ENCODE measurements at regions not wholly inside any gene's neighbourhood (a gene's known extent, or its start where the extent isn't known, plus 50 kb on each side); places are given as distances from the start of the nearest gene placed in this dataset.

GRCh38 chr2:5364361-5364760 lies 327.8 kb upstream of the SOX11 start:
- in situ Hi-C loops (cut with HindIII; ENCODE audit: low sequenced_read_pairs) = no loop called here

- in situ Hi-C loops (cut with HindIII; ENCODE audit: low sequenced_read_pairs) = no loop called here
These were observed 326.2 kb upstream of the SOX11 start for GRCh38 chr2:5365871-5366461.

- in situ Hi-C loops (cut with HindIII; ENCODE audit: low sequenced_read_pairs) = no loop called here
These were observed 324.9 kb upstream of the SOX11 start for GRCh38 chr2:5367321-5367720.

GRCh38 chr2:5368263-5368662 lies 323.9 kb upstream of the SOX11 start:
- in situ Hi-C loops (cut with HindIII; ENCODE audit: low sequenced_read_pairs) = no loop called here

- in situ Hi-C loops (cut with HindIII; ENCODE audit: low sequenced_read_pairs) = no loop called here
These were observed 322.7 kb upstream of the SOX11 start for GRCh38 chr2:5369510-5369909.

GRCh38 chr2:5370158-5370557 lies 322.0 kb upstream of the SOX11 start:
- in situ Hi-C loops (cut with HindIII; ENCODE audit: low sequenced_read_pairs) = no loop called here

- in situ Hi-C loops (cut with HindIII; ENCODE audit: low sequenced_read_pairs) = no loop called here
These were observed 320.0 kb upstream of the SOX11 start for GRCh38 chr2:5372141-5372540.

- in situ Hi-C loops (cut with HindIII; ENCODE audit: low sequenced_read_pairs) = no loop called here
These were observed 319.0 kb upstream of the SOX11 start for GRCh38 chr2:5373200-5373599.

- in situ Hi-C loops (cut with HindIII; ENCODE audit: low sequenced_read_pairs) = no loop called here
These were observed 317.4 kb upstream of the SOX11 start for GRCh38 chr2:5374762-5375161.

GRCh38 chr2:5377323-5377722 lies 314.9 kb upstream of the SOX11 start:
- in situ Hi-C loops (cut with HindIII; ENCODE audit: low sequenced_read_pairs) = no loop called here

- in situ Hi-C loops (cut with HindIII; ENCODE audit: low sequenced_read_pairs) = no loop called here
These were observed 312.4 kb upstream of the SOX11 start for GRCh38 chr2:5379811-5380210.

GRCh38 chr2:5385596-5385995 lies 306.6 kb upstream of the SOX11 start:
- in situ Hi-C loops (cut with HindIII; ENCODE audit: low sequenced_read_pairs) = no loop called here

GRCh38 chr2:5387406-5387805 lies 304.8 kb upstream of the SOX11 start:
- in situ Hi-C loops (cut with HindIII; ENCODE audit: low sequenced_read_pairs) = no loop called here

- in situ Hi-C loops (cut with HindIII; ENCODE audit: low sequenced_read_pairs) = no loop called here
These were observed 302.4 kb upstream of the SOX11 start for GRCh38 chr2:5389740-5390139.

- in situ Hi-C loops (cut with HindIII; ENCODE audit: low sequenced_read_pairs) = no loop called here
These were observed 300.8 kb upstream of the SOX11 start for GRCh38 chr2:5391362-5391761.

- in situ Hi-C loops (cut with HindIII; ENCODE audit: low sequenced_read_pairs) = no loop called here
These were observed 299.5 kb upstream of the SOX11 start for GRCh38 chr2:5392658-5393057.

GRCh38 chr2:5393474-5393873 lies 298.7 kb upstream of the SOX11 start:
- in situ Hi-C loops (cut with HindIII; ENCODE audit: low sequenced_read_pairs) = no loop called here

GRCh38 chr2:5394223-5394622 lies 298.0 kb upstream of the SOX11 start:
- in situ Hi-C loops (cut with HindIII; ENCODE audit: low sequenced_read_pairs) = no loop called here

- in situ Hi-C loops (cut with HindIII; ENCODE audit: low sequenced_read_pairs) = no loop called here
These were observed 291.0 kb upstream of the SOX11 start for GRCh38 chr2:5401115-5401657.

- in situ Hi-C loops (cut with HindIII; ENCODE audit: low sequenced_read_pairs) = no loop called here
These were observed 288.8 kb upstream of the SOX11 start for GRCh38 chr2:5403392-5403791.

- in situ Hi-C loops (cut with HindIII; ENCODE audit: low sequenced_read_pairs) = no loop called here
These were observed 282.2 kb upstream of the SOX11 start for GRCh38 chr2:5409898-5410381.

- in situ Hi-C loops (cut with HindIII; ENCODE audit: low sequenced_read_pairs) = no loop called here
These were observed 281.0 kb upstream of the SOX11 start for GRCh38 chr2:5410991-5411700.

Measured in endothelial cell of hepatic sinusoid (primary cell).